Endothelial cell of umbilical vein (primary cell): ENCODE measurements at regions not wholly inside any gene's neighbourhood (a gene's known extent, or its start where the extent isn't known, plus 50 kb on each side); places are given as distances from the start of the nearest gene placed in this dataset.

Experiments used
- BruUV-seq: library from RNA; stranded (reverse); fragments of 400-500 nt; replicated peaks from 2 replicates; lab custom pipeline; 2021; lab: Mats Ljungman, UMichigan
- CTCF ChIA-PET: fragments of 300-600, 350-600 bp; sonication (Branson Sonifier 250); formaldehyde crosslinking; loops from one replicate; lab custom pipeline; 2021; ENCODE audit warnings: antibody characterized with exemption, inconsistent platforms; lab: Charles Lee
- POLR2A ChIA-PET: fragments of 300-600, 350-600 bp; sonication (Branson Sonifier 250); formaldehyde crosslinking; loops from one replicate; lab custom pipeline; 2021; ENCODE audit warnings: antibody characterized with exemption, inconsistent platforms; lab: Charles Lee
- DNase-seq: peaks from one replicate; pipeline ENCODE4 v3.0.0-alpha.2; 2011; ENCODE audit warnings: low read depth, low spot score
- FAIRE-seq: peaks from 2 replicates; lab custom pipeline; 2011; peaks lifted over from hg19 to GRCh38; lab: Jason Lieb, UNC
- H2AFZ ChIP-seq: 2 replicates; pipeline ENCODE4 v1.6.0; 2012; ENCODE audit warnings: low read depth, low read length, control low read depth, inconsistent platforms
- H3K27ac ChIP-seq: 2 replicates; pipeline ENCODE4 v1.5.1; 2011; ENCODE audit warnings: low read depth, mild to moderate bottlenecking, control low read depth, low read length, moderate library complexity; ENCODE audit not compliant: insufficient read depth
- H3K27me3 ChIP-seq, 2 experiments: 2 replicates each; pipeline versions ENCODE4 v1.6.0 to v1.6.1; 2011; ENCODE audit warnings: low read length in 2 of 2, mixed read lengths in 1 of 2; ENCODE audit not compliant: control insufficient read depth in 2 of 2, insufficient read depth in 2 of 2
- H3K36me3 ChIP-seq, 2 experiments: 2 replicates in 1 of 2; 3 replicates in 1 of 2; pipeline ENCODE4 v1.5.1; 2011; ENCODE audit warnings: low read length in 2 of 2, mild to moderate bottlenecking in 1 of 2, moderate library complexity in 1 of 2; ENCODE audit not compliant: control insufficient read depth in 2 of 2, insufficient read depth in 2 of 2; ENCODE audit errors: extremely low read depth in 1 of 2
- H3K4me1 ChIP-seq: 3 replicates; pipeline ENCODE4 v1.5.1; 2011; ENCODE audit warnings: mild to moderate bottlenecking, low read length; ENCODE audit not compliant: control insufficient read depth, insufficient read depth; ENCODE audit errors: extremely low read depth
- H3K4me2 ChIP-seq: 2 replicates; pipeline ENCODE4 v1.6.1; 2011; ENCODE audit warnings: low read length, control low read depth, mixed read lengths; ENCODE audit not compliant: insufficient read depth
- H3K4me3 ChIP-seq, 3 experiments: fragments of 200-600 bp in 1 of 3; sonication (generic), shearing (Covaris generic) in 1 of 3; replicated peaks in 1 of 3; 2 replicates each; pipeline ENCODE4 v1.5.1; 2011 to 2016; ENCODE audit warnings: control low read depth in 3 of 3, low read length in 3 of 3, mild to moderate bottlenecking in 2 of 3, inconsistent platforms in 1 of 3, low read depth in 1 of 3, moderate library complexity in 1 of 3; ENCODE audit not compliant: insufficient read depth in 1 of 3
- H3K79me2 ChIP-seq: 2 replicates; pipeline ENCODE4 v1.6.0; 2012; ENCODE audit warnings: low read length, inconsistent platforms; ENCODE audit not compliant: control insufficient read depth, insufficient read depth
- H3K9ac ChIP-seq: replicated peaks from 2 replicates; pipeline ENCODE3; 2011; ENCODE audit warnings: low read length, control low read depth; ENCODE audit not compliant: insufficient read depth; ENCODE audit errors: extremely low read depth
- H3K9me1 ChIP-seq: replicated peaks from 3 replicates; pipeline ENCODE4 v1.6.0; 2011; ENCODE audit warnings: mild to moderate bottlenecking, low read length; ENCODE audit not compliant: control insufficient read depth, insufficient read depth; ENCODE audit errors: extremely low read depth
- H3K9me3 ChIP-seq: replicated peaks from 2 replicates; pipeline ENCODE4 v1.5.1; 2012; ENCODE audit warnings: low read length, inconsistent platforms; ENCODE audit not compliant: control insufficient read depth, insufficient read depth
- H4K20me1 ChIP-seq: replicated peaks from 2 replicates; pipeline ENCODE3; 2011; ENCODE audit warnings: mild to moderate bottlenecking, low read length; ENCODE audit not compliant: control insufficient read depth, insufficient read depth; ENCODE audit errors: extremely low read depth
- CTCF ChIP-seq, 2 donors: IDR thresholded peaks; 1 replicate in 1 of 2; 2 replicates in 1 of 2; pipeline ENCODE4 v1.5.1; 2011; ENCODE audit warnings: low read length in 2 of 2, mild to moderate bottlenecking in 2 of 2, moderate library complexity in 2 of 2, control low read depth in 1 of 2, inconsistent platforms in 1 of 2, low read depth in 1 of 2; ENCODE audit not compliant: insufficient read depth in 1 of 2; ENCODE audit errors: extremely low read depth in 1 of 2
- EZH2 ChIP-seq: IDR thresholded peaks from 2 replicates; pipeline ENCODE4 v1.6.1; 2012; ENCODE audit warnings: borderline replicate concordance, low read depth, mild to moderate bottlenecking, moderate library complexity, low read length, inconsistent platforms; ENCODE audit not compliant: severe bottlenecking
- FOS ChIP-seq: IDR thresholded peaks from 2 replicates; pipeline ENCODE4 v1.6.1; 2011; ENCODE audit warnings: mild to moderate bottlenecking, low read length, moderate library complexity, borderline replicate concordance; ENCODE audit not compliant: insufficient read depth
- GATA2 ChIP-seq: IDR thresholded peaks from 2 replicates; pipeline ENCODE4 v1.7.0; 2011; ENCODE audit warnings: low read depth, mild to moderate bottlenecking, moderate library complexity, mixed read lengths, low read length; ENCODE audit not compliant: insufficient read length, insufficient read depth
- JUN ChIP-seq: IDR thresholded peaks from 2 replicates; pipeline ENCODE4 v1.6.1; 2011; ENCODE audit warnings: borderline replicate concordance, low read depth; ENCODE audit not compliant: insufficient read length, insufficient read depth
- MAX ChIP-seq: IDR thresholded peaks from 2 replicates; pipeline ENCODE4 v1.6.1; 2011; ENCODE audit not compliant: insufficient read depth, insufficient read length
- MYC ChIP-seq: IDR thresholded peaks from one replicate; pipeline ENCODE4 v1.6.1; 2011; ENCODE audit warnings: mild to moderate bottlenecking, low read depth, low read length
- POLR2A ChIP-seq: IDR thresholded peaks from 2 replicates; pipeline ENCODE4 v1.6.1; 2012; ENCODE audit warnings: low read depth, mild to moderate bottlenecking, control low read depth, low read length
- POLR2AphosphoS5 ChIP-seq: IDR thresholded peaks from 2 replicates; pipeline ENCODE4 v1.6.1; 2012; ENCODE audit warnings: low read depth, mild to moderate bottlenecking, control low read depth, low read length, moderate library complexity; ENCODE audit not compliant: insufficient read depth
- dilution Hi-C: fragments of 300-500 bp; cut with MboI; formaldehyde crosslinking; loops from one replicate; pipeline ENCODE4 v1.15.0; 2019; ENCODE audit warnings: low sequenced_read_pairs; ENCODE audit not compliant: extremely low pct_ligation_motif_present
- intact Hi-C: fragments of 100-400 bp; cut with micrococcal nuclease; formaldehyde crosslinking; loops from one replicate; pipeline ENCODE4 v1.10.0; 2022

- FAIRE-seq (no peak), DNase-seq (no peak)
- Histone ChIP-seq H3K79me2 (no peaks in the 10 kb centered on the region), H3K27ac (no peak overlapping the region), H3K4me1 (no peaks in the 10 kb centered on the region), H3K27me3 (peaks cover 0 to 1% of the 10 kb centered on the region in 2 experiments), H4K20me1 (no peaks in the 10 kb centered on the region), H3K9ac (no peak overlapping the region), H3K9me1 (no peaks in the 10 kb centered on the region), H3K4me3 (no peak overlapping the region), H3K9me3 (no peaks in the 10 kb centered on the region), H2AFZ (no peak overlapping the region), H3K36me3 (no peaks in the 10 kb centered on the region), H3K4me2 (no peak overlapping the region)
- BruUV-seq, result no TSS peak
- ChIA-PET CTCF (interaction anchor here (2.6 kb wide), 1 partner anchor 16 kb away, joined by 10 read pairs; no protein-coding TSS in a partner anchor), POLR2A (no interaction called here)
- TF ChIP-seq EZH2 (no peak), POLR2AphosphoS5 (no peak), JUN (no peak), FOS (no peak), MYC (no peak), MAX (no peak), CTCF (IDR thresholded peaks at IDR 0.05; ENCODE audit: extremely low read depth in 1 of 2, insufficient read depth in 1 of 2, low read depth in 1 of 2, low read length in 2 of 2) (no peak), POLR2A (no peak), GATA2 (no peak)
- intact Hi-C loops (no loop called here), dilution Hi-C loops (no loop called here)
Observed at GRCh38 chr6:44671333-44671732, 283.8 kb downstream of the CDC5L start.
